ENCODE measurements at regions not wholly inside any gene's neighbourhood (a gene's known extent, or its start where the extent isn't known, plus 50 kb on each side); places are given as distances from the start of the nearest gene placed in this dataset.

GRCh38 chr2:78601113-78601512 is 424.4 kb upstream of the REG3G start:
- TF ChIP-seq POLR2A (IDR thresholded peaks at IDR 0.05; ENCODE audit: low read depth, low read length) = no peak
- no peak for FAIRE-seq
- DNase-seq (ENCODE audit: insufficient read length, low spot score) = no peak

- FAIRE-seq = no peak
- TF ChIP-seq POLR2A (IDR thresholded peaks at IDR 0.05; ENCODE audit: low read depth, low read length) = no peak
Observed at GRCh38 chr2:78602862-78603261, 422.6 kb upstream of the REG3G start.

GRCh38 chr2:78606895-78607294 is 418.6 kb upstream of the REG3G start:
- no peak for TF ChIP-seq POLR2A (IDR thresholded peaks at IDR 0.05; ENCODE audit: low read depth, low read length)
- FAIRE-seq = no peak

More at GRCh38 chr2:78602862-78603261, 422.6 kb upstream of the REG3G start:
- no peak for DNase-seq (ENCODE audit: insufficient read length, low spot score)

GRCh38 chr2:78614726-78615125 is 410.8 kb upstream of the REG3G start:
- no peak for TF ChIP-seq POLR2A (IDR thresholded peaks at IDR 0.05; ENCODE audit: low read depth, low read length)
- FAIRE-seq (no peak), DNase-seq (ENCODE audit: insufficient read length, low spot score) (no peak)

More at GRCh38 chr2:78606895-78607294, 418.6 kb upstream of the REG3G start:
- DNase-seq (ENCODE audit: insufficient read length, low spot score) = no peak

- no peak for FAIRE-seq
- TF ChIP-seq POLR2A (IDR thresholded peaks at IDR 0.05; ENCODE audit: low read depth, low read length) = no peak
Observed at GRCh38 chr2:78615956-78616355, 409.5 kb upstream of the REG3G start.

GRCh38 chr2:78634425-78634824 is 391.1 kb upstream of the REG3G start:
- FAIRE-seq (no peak), DNase-seq (ENCODE audit: insufficient read length, low spot score) (no peak)
- TF ChIP-seq POLR2A (IDR thresholded peaks at IDR 0.05; ENCODE audit: low read depth, low read length) = no peak

More at GRCh38 chr2:78615956-78616355, 409.5 kb upstream of the REG3G start:
- no peak for DNase-seq (ENCODE audit: insufficient read length, low spot score)

GRCh38 chr2:78644854-78645253 is 380.6 kb upstream of the REG3G start:
- no peak for TF ChIP-seq POLR2A (IDR thresholded peaks at IDR 0.05; ENCODE audit: low read depth, low read length)
- no peak for DNase-seq (ENCODE audit: insufficient read length, low spot score)
- FAIRE-seq = no peak

GRCh38 chr2:78646533-78647364 is 378.8 kb upstream of the REG3G start:
- TF ChIP-seq POLR2A (IDR thresholded peaks at IDR 0.05; ENCODE audit: low read depth, low read length) = no peak
- DNase-seq (ENCODE audit: insufficient read length, low spot score) (no peak), FAIRE-seq (no peak)

- FAIRE-seq = no peak
- no peak for DNase-seq (ENCODE audit: insufficient read length, low spot score)
- no peak for TF ChIP-seq POLR2A (IDR thresholded peaks at IDR 0.05; ENCODE audit: low read depth, low read length)
Observed at GRCh38 chr2:78648558-78648957, 376.9 kb upstream of the REG3G start.

- no peak for DNase-seq (ENCODE audit: insufficient read length, low spot score)
- TF ChIP-seq POLR2A (IDR thresholded peaks at IDR 0.05; ENCODE audit: low read depth, low read length) = no peak
- no peak for FAIRE-seq
Observed at GRCh38 chr2:78654941-78655340, 370.6 kb upstream of the REG3G start.

- DNase-seq (ENCODE audit: insufficient read length, low spot score) (no peak), FAIRE-seq (no peak)
- no peak for TF ChIP-seq POLR2A (IDR thresholded peaks at IDR 0.05; ENCODE audit: low read depth, low read length)
Observed at GRCh38 chr2:78676921-78677696, 348.4 kb upstream of the REG3G start.

GRCh38 chr2:78677774-78678173 is 347.7 kb upstream of the REG3G start:
- TF ChIP-seq POLR2A (IDR thresholded peaks at IDR 0.05; ENCODE audit: low read depth, low read length) = no peak
- no peak for FAIRE-seq
- DNase-seq (ENCODE audit: insufficient read length, low spot score) = no peak

GRCh38 chr2:78681386-78681785 is 344.1 kb upstream of the REG3G start:
- FAIRE-seq (no peak), DNase-seq (ENCODE audit: insufficient read length, low spot score) (no peak)
- no peak for TF ChIP-seq POLR2A (IDR thresholded peaks at IDR 0.05; ENCODE audit: low read depth, low read length)

- no peak for TF ChIP-seq POLR2A (IDR thresholded peaks at IDR 0.05; ENCODE audit: low read depth, low read length)
- DNase-seq (ENCODE audit: insufficient read length, low spot score) (no peak), FAIRE-seq (no peak)
Observed at GRCh38 chr2:78682781-78683180, 342.7 kb upstream of the REG3G start.
